ENCODE measurements at regions not wholly inside any gene's neighbourhood (a gene's known extent, or its start where the extent isn't known, plus 50 kb on each side); places are given as distances from the start of the nearest gene placed in this dataset.

DNA sequence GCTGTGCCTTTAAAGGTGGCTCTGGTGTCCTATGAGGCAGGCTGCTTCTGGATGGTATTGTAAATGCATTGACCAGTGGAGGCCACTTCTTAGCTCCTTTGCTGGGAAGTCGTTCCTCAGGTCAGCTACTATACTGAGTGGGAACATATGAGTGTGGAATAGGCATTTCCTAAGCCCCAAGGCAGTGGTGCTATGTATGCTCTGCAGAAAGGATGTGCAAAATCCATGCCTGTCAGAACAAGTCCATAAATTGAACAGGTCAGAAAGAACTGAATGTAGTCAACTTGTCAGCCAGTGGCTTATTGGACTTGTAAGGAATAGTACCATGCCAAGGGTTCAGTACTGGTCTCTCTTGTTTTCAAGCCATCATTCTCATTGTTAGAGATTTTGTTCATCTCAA, 216.4 kb downstream of the CDH10 start:
- TF ChIP-seq, protein P1, sequence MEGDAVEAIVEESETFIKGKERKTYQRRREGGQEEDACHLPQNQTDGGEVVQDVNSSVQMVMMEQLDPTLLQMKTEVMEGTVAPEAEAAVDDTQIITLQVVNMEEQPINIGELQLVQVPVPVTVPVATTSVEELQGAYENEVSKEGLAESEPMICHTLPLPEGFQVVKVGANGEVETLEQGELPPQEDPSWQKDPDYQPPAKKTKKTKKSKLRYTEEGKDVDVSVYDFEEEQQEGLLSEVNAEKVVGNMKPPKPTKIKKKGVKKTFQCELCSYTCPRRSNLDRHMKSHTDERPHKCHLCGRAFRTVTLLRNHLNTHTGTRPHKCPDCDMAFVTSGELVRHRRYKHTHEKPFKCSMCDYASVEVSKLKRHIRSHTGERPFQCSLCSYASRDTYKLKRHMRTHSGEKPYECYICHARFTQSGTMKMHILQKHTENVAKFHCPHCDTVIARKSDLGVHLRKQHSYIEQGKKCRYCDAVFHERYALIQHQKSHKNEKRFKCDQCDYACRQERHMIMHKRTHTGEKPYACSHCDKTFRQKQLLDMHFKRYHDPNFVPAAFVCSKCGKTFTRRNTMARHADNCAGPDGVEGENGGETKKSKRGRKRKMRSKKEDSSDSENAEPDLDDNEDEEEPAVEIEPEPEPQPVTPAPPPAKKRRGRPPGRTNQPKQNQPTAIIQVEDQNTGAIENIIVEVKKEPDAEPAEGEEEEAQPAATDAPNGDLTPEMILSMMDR (conservative IDR thresholded peaks at IDR 0.05; ENCODE audit: low read length) = no peak
- TF ChIP-seq EZH2phosphoT487 (IDR thresholded peaks at IDR 0.05; ENCODE audit: borderline replicate concordance) = no peak

Data from Loucy (cell line).